GM12878 (cell line): ENCODE measurements at regions not wholly inside any gene's neighbourhood (a gene's known extent, or its start where the extent isn't known, plus 50 kb on each side); places are given as distances from the start of the nearest gene placed in this dataset.

Experiments
- ATAC-seq: fragments of 200-7000 bp; cut with Tn5 transposase; 3 replicates; pipeline ENCODE4 v1.9.1; 2020; ENCODE audit warnings: mild to moderate bottlenecking, moderate library complexity
- BruUV-seq: library from RNA; stranded (reverse); fragments of 400-500 nt; replicated peaks from 2 replicates; lab custom pipeline; 2021; lab: Mats Ljungman, UMichigan
- CTCF ChIA-PET: fragments of 300-600 bp; sonication (Branson Sonifier 250); formaldehyde crosslinking; extraction: SDS; loops from one replicate; lab custom pipeline; 2021; ENCODE audit warnings: inconsistent platforms; lab: Yijun Ruan, JAX
- POLR2A ChIA-PET: fragments of 350-600 bp; formaldehyde crosslinking; extraction: SDS; loops from one replicate; lab custom pipeline; 2021; ENCODE audit warnings: inconsistent platforms; lab: Charles Lee
- RAD21 ChIA-PET: fragments of 300-600 bp; sonication (Branson Sonifier 250); formaldehyde crosslinking; loops from one replicate; lab custom pipeline; 2023; ENCODE audit warnings: antibody characterized with exemption; ENCODE audit not compliant: unreplicated experiment; lab: Charles Lee
- SMC1A ChIA-PET: fragments of 300-600 bp; sonication (Branson Sonifier 250); formaldehyde crosslinking; loops from one replicate; lab custom pipeline; 2023; ENCODE audit not compliant: unreplicated experiment, uncharacterized antibody; lab: Charles Lee
- DNase-seq: peaks from one replicate; pipeline ENCODE4 v3.0.0-alpha.2; 2011; ENCODE audit warnings: low read depth, low spot score
- FAIRE-seq: peaks from 3 replicates; lab custom pipeline; 2011; peaks lifted over from hg19 to GRCh38; lab: Jason Lieb, UNC
- H2AFZ ChIP-seq: 2 replicates; pipeline ENCODE4 v1.6.0; 2011; ENCODE audit warnings: low read depth, low read length, control low read depth; ENCODE audit not compliant: control insufficient read depth
- H3K27ac ChIP-seq: 2 replicates; pipeline ENCODE4 v1.5.1; 2011; ENCODE audit warnings: control low read depth; ENCODE audit not compliant: control insufficient read depth, insufficient read depth
- H3K27me3 ChIP-seq, 2 experiments: replicated peaks in 1 of 2; 2 replicates each; pipeline versions ENCODE4 v1.6.0 to v1.6.1; 2011; ENCODE audit warnings: low read length in 1 of 2; ENCODE audit not compliant: control insufficient read depth in 2 of 2, insufficient read depth in 2 of 2
- H3K36me3 ChIP-seq, 2 experiments: 2 replicates each; pipeline ENCODE4 v1.5.1; 2011; ENCODE audit warnings: low read length in 1 of 2; ENCODE audit not compliant: control insufficient read depth in 2 of 2, insufficient read depth in 2 of 2
- H3K4me1 ChIP-seq: 2 replicates; pipeline ENCODE4 v1.6.1; 2011; ENCODE audit warnings: mild to moderate bottlenecking, low read length, moderate library complexity, mixed read lengths; ENCODE audit not compliant: control insufficient read depth, insufficient read depth
- H3K4me2 ChIP-seq: 2 replicates; pipeline ENCODE4 v1.6.0; 2011; ENCODE audit warnings: control low read depth; ENCODE audit not compliant: control insufficient read depth, insufficient read depth
- H3K4me3 ChIP-seq: fragments of 200-600 bp; sonication (generic); 2 replicates; pipeline ENCODE4 v1.5.1; 2016
- H3K79me2 ChIP-seq: 2 replicates; pipeline ENCODE4 v1.6.0; 2011; ENCODE audit warnings: low read length; ENCODE audit not compliant: control insufficient read depth, insufficient read depth
- H3K9ac ChIP-seq: 2 replicates; pipeline ENCODE4 v1.8.0; 2011; ENCODE audit warnings: low read length, control low read depth, mixed read lengths; ENCODE audit not compliant: control insufficient read depth, insufficient read depth
- H3K9me3 ChIP-seq: replicated peaks from 3 replicates; pipeline ENCODE4 v1.5.1; 2011; ENCODE audit warnings: mild to moderate bottlenecking, low read length; ENCODE audit not compliant: control insufficient read depth, insufficient read depth
- H4K20me1 ChIP-seq: 2 replicates; pipeline ENCODE4 v1.6.0; 2011; ENCODE audit not compliant: control insufficient read depth, insufficient read depth
- BACH1 ChIP-seq: fragments of 450-650 bp; IDR thresholded peaks from 2 replicates; pipeline ENCODE4 v1.6.1; 2017; ENCODE audit warnings: mild to moderate bottlenecking, borderline replicate concordance
- MTA3 ChIP-seq: IDR thresholded peaks from 2 replicates; pipeline ENCODE4 v1.6.1; 2012; ENCODE audit warnings: low read length, inconsistent platforms, borderline replicate concordance
- PML ChIP-seq: IDR thresholded peaks from 2 replicates; pipeline ENCODE4 v1.6.1; 2012; ENCODE audit warnings: low read length, inconsistent platforms
- POLR2AphosphoS5 ChIP-seq: IDR thresholded peaks from 2 replicates; pipeline ENCODE4 v1.6.1; 2011; ENCODE audit warnings: mild to moderate bottlenecking, low read length, inconsistent platforms
- ZNF207 ChIP-seq: fragments of 450-650 bp; IDR thresholded peaks from 2 replicates; pipeline ENCODE4 v1.6.1; 2014; ENCODE audit warnings: antibody characterized with exemption, mild to moderate bottlenecking, borderline replicate concordance
- WGBS: methylation state at CpG from one replicate; pipeline ENCODE4 v1.1.6; 2016; ENCODE audit warnings: low lambda C conversion rate; ENCODE audit not compliant: insufficient replicate concordance, insufficient coverage; ENCODE audit errors: missing lambda C conversion rate; 5-methylcytosine and 5-hydroxymethylcytosine counted together
- in situ Hi-C: fragments of 300-500 bp; cut with MboI; formaldehyde crosslinking; loops from 9 replicates; pipeline ENCODE4 v1.14.3; 2018; ENCODE audit warnings: mixed read lengths
- intact Hi-C: fragments of 100-400 bp; cut with micrococcal nuclease; formaldehyde crosslinking; loops from one replicate; pipeline ENCODE4 v1.14.2; 2022; ENCODE audit not compliant: unreplicated experiment
- TF ChIP-seq, protein P1 (sequence below): IDR thresholded peaks from 2 replicates; pipeline ENCODE4 v1.6.1; 2012; ENCODE audit warnings: improper control_type of control experiment, low read depth, low read length; ENCODE audit not compliant: insufficient replicate concordance

DNA sequence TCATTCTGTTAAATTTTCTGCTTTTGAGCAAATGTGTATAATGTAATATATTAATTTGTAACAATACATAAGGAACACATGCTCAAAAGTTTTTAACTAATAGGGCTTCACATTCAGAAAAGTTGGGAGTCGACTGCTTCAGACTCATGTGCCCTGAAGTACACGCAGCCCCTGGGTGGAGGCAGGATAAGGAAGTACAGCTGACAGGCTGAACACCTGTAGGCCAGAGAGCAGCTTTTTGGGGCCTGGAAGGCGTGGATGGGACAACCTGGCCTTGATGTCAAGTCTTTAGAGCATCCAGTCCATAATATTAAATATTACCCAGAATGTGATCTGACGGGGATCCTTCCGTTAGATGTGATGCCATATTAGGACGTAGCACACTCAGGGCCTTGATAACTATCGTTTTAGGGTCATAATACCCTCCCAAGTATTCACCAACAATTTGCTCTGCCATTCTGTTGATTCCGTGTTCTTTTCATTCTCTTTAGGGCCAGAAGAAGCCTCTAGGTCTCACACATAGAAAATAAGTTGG, 485.2 kb downstream of the SIPA1L2 start:
- SMC1A ChIA-PET = no interaction called here
- BruUV-seq = no TSS peak

More for the DNA sequence above, 485.2 kb downstream of the SIPA1L2 start:
- WGBS = 32% methylated on average over 8 of the region's 8 CpGs
- no peak for ATAC-seq
- ChIA-PET POLR2A (no interaction called here), CTCF (no interaction called here), RAD21 (no interaction called here)
- H3K4me2 ChIP-seq = no peak overlapping the region
- H3K79me2 ChIP-seq = no peaks in the 10 kb centered on the region
- H3K36me3 ChIP-seq = no peaks in the 10 kb centered on the region
- H3K27me3 ChIP-seq = no peaks in the 10 kb centered on the region
- H2AFZ ChIP-seq = no peak overlapping the region
- no peak overlapping the region for H3K4me3 ChIP-seq
- no peak overlapping the region for H3K27ac ChIP-seq
- no peak for TF ChIP-seq BACH1
- TF ChIP-seq, protein P1, sequence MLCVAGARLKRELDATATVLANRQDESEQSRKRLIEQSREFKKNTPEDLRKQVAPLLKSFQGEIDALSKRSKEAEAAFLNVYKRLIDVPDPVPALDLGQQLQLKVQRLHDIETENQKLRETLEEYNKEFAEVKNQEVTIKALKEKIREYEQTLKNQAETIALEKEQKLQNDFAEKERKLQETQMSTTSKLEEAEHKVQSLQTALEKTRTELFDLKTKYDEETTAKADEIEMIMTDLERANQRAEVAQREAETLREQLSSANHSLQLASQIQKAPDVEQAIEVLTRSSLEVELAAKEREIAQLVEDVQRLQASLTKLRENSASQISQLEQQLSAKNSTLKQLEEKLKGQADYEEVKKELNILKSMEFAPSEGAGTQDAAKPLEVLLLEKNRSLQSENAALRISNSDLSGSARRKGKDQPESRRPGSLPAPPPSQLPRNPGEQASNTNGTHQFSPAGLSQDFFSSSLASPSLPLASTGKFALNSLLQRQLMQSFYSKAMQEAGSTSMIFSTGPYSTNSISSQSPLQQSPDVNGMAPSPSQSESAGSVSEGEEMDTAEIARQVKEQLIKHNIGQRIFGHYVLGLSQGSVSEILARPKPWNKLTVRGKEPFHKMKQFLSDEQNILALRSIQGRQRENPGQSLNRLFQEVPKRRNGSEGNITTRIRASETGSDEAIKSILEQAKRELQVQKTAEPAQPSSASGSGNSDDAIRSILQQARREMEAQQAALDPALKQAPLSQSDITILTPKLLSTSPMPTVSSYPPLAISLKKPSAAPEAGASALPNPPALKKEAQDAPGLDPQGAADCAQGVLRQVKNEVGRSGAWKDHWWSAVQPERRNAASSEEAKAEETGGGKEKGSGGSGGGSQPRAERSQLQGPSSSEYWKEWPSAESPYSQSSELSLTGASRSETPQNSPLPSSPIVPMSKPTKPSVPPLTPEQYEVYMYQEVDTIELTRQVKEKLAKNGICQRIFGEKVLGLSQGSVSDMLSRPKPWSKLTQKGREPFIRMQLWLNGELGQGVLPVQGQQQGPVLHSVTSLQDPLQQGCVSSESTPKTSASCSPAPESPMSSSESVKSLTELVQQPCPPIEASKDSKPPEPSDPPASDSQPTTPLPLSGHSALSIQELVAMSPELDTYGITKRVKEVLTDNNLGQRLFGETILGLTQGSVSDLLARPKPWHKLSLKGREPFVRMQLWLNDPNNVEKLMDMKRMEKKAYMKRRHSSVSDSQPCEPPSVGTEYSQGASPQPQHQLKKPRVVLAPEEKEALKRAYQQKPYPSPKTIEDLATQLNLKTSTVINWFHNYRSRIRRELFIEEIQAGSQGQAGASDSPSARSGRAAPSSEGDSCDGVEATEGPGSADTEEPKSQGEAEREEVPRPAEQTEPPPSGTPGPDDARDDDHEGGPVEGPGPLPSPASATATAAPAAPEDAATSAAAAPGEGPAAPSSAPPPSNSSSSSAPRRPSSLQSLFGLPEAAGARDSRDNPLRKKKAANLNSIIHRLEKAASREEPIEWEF = no peak
- no peak for TF ChIP-seq ZNF207
- no peak for TF ChIP-seq PML
- TF ChIP-seq MTA3 = no peak
- no peak for TF ChIP-seq POLR2AphosphoS5
- no peak for FAIRE-seq
- in situ Hi-C loops (no loop called here), intact Hi-C loops (no loop called here)
- no peak for DNase-seq
- H4K20me1 ChIP-seq = no peaks in the 10 kb centered on the region
- H3K9ac ChIP-seq = no peak overlapping the region
- H3K4me1 ChIP-seq = no peaks in the 10 kb centered on the region
- H3K9me3 ChIP-seq = no peaks in the 10 kb centered on the region
